EL (cell line): ENCODE measurements at regions not wholly inside any gene's neighbourhood (a gene's known extent, or its start where the extent isn't known, plus 50 kb on each side); places are given as distances from the start of the nearest gene placed in this dataset.

ENCODE experiments used
- DNase-seq: peaks from one replicate; pipeline ENCODE4 v3.0.0-alpha.2; 2016

DNA sequence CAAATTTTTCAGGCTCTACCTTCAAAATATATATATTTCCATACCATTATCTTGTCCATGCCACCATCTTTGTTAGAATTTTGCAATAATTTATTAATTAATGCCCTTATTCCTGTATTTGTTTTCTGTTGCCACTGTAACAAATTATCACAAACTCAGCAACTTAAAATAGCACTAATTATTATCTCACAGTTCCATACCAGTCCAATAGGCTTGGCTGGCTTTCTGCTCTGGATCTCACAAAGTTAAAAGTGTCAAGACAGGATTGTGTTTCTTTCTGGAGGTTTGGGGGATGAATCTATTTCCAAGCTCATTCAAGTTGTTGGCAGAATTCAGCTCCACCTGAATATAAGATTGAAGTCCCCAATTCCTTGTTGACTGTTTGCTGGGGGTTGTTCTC lies 58.6 kb upstream of the SLC38A4 start:
- no peak for DNase-seq

DNA sequence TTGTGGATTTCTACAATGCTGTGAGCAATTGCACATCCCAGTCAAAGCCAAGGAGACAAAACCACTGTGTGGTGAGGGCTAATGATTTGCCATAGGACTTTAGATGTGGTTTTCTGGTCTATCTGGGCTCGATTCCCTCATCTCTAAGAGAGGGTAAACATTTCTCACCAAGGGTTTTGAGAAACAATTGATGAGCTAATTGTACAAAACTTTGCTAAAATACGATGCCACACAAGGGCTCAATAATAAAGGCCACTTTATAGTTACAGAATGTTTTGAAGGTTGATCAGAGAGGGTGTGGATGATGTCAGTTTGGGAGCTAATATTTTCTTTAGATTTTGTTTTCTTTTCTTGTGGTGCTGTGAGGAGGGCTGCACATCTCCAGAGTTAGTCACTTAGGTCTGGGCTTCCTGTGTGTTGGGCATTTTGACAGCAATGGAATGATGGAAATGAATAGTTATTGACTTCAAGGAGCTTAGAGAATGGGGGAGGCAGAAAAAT lies 60.8 kb upstream of the SLC38A4 start:
- DNase-seq, result peak; percentile 90

- DNase-seq, result no peak
These were observed 62.1 kb upstream of the SLC38A4 start for GRCh38 chr12:46887870-46888269.

GRCh38 chr12:46888568-46888967 lies 62.8 kb upstream of the SLC38A4 start:
- DNase-seq, result no peak

- DNase-seq, result peak; percentile 70
These were observed 65.5 kb upstream of the SLC38A4 start for GRCh38 chr12:46891306-46891705.

- DNase-seq, result no peak
These were observed 66.4 kb upstream of the SLC38A4 start for GRCh38 chr12:46892034-46892705.

DNA sequence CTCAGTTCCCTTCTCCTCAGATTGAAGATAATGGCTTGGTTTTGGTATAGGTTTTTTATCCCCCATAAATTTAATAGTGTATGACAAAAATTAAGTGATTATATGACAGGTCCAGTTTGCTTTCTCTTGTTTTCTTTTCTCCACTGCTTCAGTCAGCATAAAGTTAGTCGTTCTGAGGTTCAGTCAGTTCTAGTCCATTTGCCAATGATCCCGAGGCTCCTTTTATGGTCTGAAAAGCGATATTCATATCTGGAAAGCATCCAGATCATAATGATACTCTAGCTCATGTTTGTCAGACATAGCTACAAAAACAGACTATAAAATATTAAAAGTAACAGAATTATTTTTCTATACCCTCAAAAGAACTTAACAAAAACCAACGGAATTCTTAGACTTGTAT lies 67.1 kb upstream of the SLC38A4 start:
- no peak for DNase-seq

DNA sequence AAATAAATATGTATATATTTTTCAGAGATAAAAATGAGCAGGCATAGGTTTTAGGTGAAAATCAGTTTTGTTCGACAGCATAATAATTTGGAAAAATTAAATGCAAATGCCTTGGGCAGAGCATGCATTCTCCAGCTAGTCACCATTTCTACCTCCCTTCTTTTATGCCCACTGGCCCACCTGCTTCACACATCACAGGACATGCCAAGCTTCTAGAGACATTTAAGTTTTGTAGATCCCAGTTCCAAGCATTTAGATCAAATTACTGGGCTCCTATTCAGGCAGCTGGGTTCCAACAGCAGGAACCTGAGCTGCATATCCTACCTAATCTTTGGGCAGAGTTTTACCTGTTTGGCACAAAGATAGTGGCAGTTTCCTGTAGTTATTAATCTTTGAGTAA lies 67.6 kb upstream of the SLC38A4 start:
- no peak for DNase-seq

DNA sequence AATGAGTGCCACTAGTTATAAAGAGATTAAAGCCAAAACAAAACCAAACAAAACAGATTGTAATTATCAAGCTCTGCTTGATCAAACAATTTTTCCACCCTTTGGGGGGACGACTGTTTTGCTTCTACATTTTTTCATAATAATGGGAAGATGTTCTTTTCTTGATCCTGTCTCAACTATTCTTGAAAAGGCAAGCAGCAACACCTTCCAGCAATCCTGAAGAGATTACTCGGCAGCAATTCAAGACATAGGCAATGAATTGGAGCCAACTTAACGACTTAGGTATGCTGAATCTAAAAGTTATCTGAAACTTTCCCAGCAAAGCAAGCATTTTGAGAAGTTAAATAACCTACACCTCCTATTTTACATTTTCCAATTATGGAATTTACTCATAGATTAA lies 69.9 kb upstream of the SLC38A4 start:
- no peak for DNase-seq

DNA sequence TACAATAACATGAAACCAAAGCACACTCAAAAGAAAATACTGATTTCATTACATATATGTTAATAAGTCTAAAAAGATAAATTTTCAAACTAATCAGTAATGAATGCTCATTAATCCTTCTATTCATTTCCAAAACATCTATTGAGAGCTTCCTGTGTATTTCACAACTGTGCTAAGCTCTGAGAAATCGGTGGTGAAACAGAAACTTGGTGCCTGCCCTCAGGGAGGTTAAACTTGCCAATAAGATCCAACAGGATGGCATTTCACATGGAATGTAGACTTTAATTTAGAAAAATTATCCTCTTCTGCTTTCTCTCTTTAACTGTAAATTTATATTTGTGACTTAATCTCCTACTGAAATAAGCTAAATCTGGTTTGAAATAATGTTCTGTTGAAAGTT lies 70.9 kb upstream of the SLC38A4 start:
- no peak for DNase-seq

GRCh38 chr12:46898152-46898931 lies 72.5 kb upstream of the SLC38A4 start:
- DNase-seq, result no peak

DNA sequence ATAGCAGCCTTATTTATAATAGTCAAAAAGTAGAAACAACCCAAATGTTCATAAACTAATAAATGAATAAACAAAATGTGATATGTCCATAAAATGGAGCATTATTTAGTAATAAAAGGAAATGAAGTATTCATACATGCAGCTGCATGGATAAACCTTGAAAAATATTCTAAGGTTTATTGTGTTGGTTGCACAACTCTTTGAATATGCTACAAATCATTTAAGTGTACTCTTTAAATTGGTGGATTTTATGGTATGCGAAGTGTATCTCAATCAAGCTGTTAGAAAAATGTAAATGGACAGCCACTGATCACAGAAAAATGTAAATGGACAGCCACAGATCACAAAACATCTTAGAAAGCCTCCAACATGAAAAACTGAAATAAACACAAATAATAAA lies 73.2 kb upstream of the SLC38A4 start:
- no peak for DNase-seq

DNA sequence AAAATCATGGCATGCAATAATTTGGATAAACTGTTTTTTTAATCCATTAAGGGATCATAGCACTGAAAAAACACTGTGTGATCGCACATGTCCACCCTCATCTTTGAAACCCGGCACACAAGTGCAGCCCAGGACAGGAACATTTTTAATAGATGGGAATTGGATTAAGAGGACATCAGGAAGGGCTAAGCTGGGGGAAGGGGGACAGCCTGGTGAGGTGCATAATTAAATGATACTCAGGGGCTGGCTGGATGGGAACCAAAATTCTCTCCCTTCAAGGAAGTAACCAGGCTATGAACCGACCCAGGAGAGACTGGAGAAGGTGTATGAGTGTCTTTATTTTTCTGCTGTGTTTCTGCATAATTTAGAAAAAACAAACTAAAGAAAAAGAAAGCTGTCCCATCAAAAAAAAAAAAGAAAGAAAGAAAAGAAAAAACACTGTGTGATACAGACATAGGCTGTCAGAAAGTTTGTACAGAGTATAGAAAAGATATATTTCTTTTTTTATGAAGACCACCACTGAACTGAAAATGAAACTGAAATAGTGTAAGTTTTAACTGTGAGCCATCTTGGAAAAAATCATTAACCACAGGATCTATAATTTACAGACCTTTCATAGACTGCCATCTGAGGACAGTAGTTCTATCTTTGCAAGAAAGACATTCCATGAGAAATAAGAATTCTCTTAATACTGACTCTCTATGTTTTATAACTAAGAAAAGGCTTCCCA lies 75.1 kb upstream of the SLC38A4 start:
- no peak for DNase-seq

DNA sequence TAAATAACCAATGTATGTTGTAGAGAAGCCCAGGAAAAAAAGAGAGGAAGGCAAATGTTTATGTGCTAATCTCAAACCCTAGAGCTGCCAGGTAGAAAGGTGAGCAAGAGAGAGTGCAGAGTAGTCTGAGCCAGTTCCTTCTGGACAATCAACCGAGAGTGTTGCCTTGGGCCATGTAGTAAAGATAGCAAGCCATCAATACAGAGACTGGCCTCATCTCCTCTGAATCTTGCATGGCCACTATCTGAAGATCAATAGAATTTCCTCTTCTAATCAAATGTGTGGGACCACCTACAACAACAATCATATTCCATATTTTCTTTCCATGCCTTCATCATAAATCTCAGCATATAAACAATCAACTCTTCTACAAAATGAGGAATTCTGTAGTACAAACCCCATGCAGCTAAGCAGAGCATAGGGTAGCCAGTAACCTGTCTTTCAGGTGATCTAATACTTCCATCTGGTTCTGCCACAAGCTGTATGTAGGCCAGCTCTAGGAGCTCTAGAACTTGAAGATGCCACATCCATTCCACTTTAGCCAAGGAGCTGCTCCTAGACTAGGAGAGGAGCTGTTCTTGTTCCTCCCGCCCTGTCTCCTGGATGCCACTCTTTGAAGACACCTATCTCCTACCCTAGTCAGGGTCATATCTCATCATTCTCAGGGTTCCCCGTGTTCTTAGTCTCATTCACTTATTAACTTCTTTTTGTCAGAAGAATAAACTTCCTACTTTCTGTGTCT lies 75.8 kb upstream of the SLC38A4 start:
- no peak for DNase-seq

DNA sequence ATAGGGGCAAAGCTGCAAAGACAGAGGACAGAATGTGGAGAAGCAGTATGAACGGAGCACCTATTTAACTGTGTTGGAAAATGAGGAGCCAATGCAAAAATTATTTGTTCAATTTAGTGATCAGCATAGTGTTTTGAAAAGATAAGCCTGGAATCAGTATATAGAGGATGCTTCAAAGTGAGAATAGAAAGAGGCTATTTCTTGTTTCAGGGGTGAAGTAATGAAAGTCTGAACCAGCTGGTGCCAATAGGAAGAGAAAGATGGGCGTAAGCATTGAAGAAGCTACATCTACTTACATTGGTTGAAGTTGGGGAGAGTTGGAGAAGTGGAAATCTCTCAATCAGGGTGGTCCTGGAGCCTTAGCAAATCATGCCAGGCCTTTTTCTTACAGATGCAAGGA lies 77.3 kb upstream of the SLC38A4 start:
- no peak for DNase-seq

- peak; percentile 47 for DNase-seq
These were observed 78.8 kb upstream of the SLC38A4 start for GRCh38 chr12:46904406-46905238.

DNA sequence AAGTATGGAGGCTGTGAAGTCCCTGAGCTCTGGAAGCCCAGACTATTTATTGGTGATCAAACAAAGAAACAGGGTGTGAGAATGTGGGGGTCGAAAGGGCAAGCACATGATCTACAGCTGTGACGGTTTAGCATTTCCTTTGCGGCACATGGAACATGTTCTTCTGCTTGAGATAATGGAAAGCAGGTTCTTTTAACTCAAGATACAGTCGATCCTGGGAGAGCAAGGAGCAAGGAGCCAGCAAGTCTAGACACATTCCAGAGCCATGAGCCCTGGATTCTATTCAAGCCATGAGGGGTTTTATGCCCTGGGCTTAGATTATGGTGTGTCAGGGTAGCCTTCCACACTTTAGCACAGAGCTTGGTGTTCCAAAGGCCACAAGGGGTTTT lies 79.4 kb upstream of the SLC38A4 start:
- peak; percentile 71 for DNase-seq

DNA sequence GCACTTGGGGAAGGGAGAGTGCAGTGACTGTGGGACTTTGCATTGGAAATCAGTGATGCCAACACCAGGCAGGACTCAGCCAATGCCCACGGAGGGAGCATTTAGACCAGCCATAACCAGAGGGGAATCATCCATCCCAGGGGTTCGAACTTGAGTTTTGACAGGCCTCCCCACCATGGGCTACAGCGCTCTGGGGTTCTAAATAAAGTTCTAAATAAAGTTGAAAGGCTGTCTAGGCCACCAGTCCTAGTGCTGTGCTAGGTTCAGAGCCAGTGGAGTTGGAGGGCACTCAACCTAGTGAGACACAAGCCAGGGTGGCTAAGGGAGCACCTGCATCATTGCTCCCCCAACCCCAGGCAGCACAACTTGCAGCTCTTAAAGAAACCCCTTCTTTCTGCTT lies 82.0 kb upstream of the SLC38A4 start:
- no peak for DNase-seq

- peak; percentile 85 for DNase-seq
These were observed 82.6 kb upstream of the SLC38A4 start for GRCh38 chr12:46908236-46908935.

GRCh38 chr12:46908936-46909635 lies 83.3 kb upstream of the SLC38A4 start:
- DNase-seq, result no peak

- no peak for DNase-seq
These were observed 85.0 kb upstream of the SLC38A4 start for GRCh38 chr12:46910830-46911229.
